NCI-H1048 (cell line): ENCODE measurements at regions not wholly inside any gene's neighbourhood (a gene's known extent, or its start where the extent isn't known, plus 50 kb on each side); places are given as distances from the start of the nearest gene placed in this dataset.
"Not testable (repeated sequence)": the region's sequence is repeated elsewhere in the genome, so short reads cannot be mapped to it uniquely, and the experiment has no call there.

Source experiments
- DNase-seq: peaks from one replicate; lab custom pipeline; 2025; lab: John Stamatoyannopoulos, UW

- DNase-seq = no peak
These were observed 584.7 kb upstream of the SLC35B3 start for GRCh38 chr6:9020001-9020400.

DNA sequence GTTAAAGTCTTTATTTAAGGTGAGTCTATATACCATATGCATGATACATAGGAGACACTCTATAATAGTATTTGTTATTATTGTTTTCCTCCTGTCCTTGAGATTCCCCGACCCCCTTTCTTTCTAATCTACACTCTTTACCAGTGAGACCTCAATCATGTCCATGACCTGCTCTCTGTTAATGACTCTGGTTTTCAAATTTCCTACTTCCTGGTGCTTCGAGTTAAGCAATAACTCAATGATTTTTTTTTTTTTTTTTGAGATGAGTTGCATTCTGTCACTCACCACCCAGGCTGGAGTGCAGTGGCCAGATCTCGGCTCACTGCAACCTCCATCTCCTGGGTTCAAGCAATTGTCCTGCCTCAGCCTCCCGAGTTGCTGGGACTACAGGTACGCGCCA lies 574.6 kb upstream of the SLC35B3 start:
- no peak for DNase-seq

GRCh38 chr6:9007027-9007426 lies 571.7 kb upstream of the SLC35B3 start:
- DNase-seq = no peak

- no peak for DNase-seq
These were observed 567.5 kb upstream of the SLC35B3 start for GRCh38 chr6:9002833-9003232.

DNA sequence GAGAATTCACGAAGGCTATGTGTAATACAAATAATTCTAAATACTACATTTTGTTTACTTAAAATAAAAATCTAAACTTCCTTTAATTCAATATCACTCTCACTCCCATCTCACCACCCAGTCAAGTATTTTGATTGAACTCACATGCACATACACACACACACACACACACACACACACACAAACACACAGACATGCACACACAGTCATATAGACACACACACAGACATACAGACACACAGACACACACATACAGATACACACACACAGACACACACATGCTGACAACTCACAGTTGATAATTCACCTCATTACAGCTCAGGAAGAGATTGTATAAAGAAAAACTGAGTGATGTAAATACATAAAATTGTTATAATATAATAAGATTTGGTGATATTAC lies 559.8 kb upstream of the SLC35B3 start:
- no peak for DNase-seq

- no peak for DNase-seq
These were observed 557.8 kb upstream of the SLC35B3 start for GRCh38 chr6:8993111-8993510.

DNA sequence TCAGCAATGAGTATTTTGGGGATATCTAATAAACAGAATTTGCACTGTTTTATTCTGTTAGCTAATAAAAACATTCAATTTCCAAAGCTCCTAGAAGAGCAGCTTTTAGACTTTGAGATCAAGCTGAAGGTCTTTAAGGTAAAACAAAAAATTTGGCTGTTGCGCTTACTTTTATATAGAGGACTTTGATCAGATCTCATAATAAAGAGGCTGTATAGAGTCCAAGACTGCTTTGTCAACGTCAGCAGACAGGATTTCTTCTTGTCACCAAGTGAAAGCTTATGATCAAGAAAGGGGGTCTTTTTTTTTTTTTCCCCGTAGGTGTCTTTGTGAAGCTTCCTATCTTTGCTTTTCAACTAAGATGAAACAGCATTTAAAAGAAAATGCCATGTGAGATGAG lies 556.5 kb upstream of the SLC35B3 start:
- no peak for DNase-seq

GRCh38 chr6:8990075-8990474 lies 554.7 kb upstream of the SLC35B3 start:
- DNase-seq = no peak

DNA sequence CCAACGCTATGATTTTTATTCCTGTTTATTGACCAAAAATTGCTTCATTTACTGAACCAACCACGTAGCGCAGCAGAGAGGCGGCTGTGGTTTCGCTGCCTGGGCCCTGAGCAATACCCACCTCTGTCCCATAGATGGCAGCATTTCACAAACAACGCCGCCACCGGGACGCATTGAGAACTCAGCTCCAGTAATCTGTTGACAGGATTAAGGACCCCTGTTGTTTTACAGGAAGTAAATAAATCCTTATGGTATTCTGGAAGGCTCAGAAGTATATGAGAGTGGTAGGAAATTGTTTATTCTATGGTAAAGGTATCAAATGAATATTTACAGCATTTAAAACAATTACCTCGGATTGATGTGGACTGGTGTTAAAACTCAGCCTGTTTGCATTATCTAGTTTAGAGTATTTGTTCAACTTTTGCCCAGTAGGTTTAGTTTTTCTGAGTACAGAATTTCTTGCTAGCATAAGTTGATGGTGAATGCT lies 547.9 kb upstream of the SLC35B3 start:
- DNase-seq = no peak

GRCh38 chr6:8982668-8983067 lies 547.3 kb upstream of the SLC35B3 start:
- no peak for DNase-seq

GRCh38 chr6:8973395-8973794 lies 538.0 kb upstream of the SLC35B3 start:
- no peak for DNase-seq

DNA sequence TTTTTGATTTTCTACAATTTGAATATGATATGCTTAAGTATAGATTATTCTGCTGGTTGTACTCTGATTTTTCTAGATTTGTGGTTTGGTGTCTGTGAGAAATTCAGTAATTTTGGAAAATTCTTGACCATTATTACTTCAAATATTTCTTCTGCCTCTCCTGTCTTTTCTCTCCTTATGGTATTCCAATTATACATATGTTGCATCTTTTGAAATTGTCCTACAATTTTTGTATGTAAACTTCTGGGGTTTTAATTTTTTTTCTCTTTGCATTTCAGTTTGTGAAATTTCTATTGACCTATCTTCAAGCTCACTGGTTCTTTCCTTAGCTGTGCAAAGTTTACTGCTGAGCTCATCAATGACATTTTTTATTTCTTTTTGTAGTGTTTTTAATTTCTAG lies 534.4 kb upstream of the SLC35B3 start:
- DNase-seq = no peak

GRCh38 chr6:8958894-8959511 lies 523.7 kb upstream of the SLC35B3 start:
- no peak for DNase-seq

- no peak for DNase-seq
These were observed 518.0 kb upstream of the SLC35B3 start for GRCh38 chr6:8953310-8953709.

DNA sequence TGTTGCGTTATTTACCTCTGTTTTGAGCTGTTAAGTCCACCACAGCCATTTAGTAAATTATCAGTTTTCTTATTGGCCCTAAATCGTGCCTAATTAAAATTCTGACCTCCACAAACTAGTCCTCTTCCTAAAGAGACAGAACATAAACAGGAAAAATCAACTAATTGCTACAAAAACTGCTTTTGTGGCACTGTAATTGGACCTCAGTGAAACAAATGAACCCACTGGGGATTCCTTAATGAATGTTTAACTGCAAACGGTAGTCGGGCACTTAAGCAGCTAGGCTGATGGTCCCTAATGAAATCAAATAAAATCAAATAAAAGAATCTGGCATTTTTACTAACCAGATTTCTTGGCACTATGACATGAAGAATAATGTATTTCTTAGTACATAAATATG lies 513.4 kb upstream of the SLC35B3 start:
- no peak for DNase-seq

DNA sequence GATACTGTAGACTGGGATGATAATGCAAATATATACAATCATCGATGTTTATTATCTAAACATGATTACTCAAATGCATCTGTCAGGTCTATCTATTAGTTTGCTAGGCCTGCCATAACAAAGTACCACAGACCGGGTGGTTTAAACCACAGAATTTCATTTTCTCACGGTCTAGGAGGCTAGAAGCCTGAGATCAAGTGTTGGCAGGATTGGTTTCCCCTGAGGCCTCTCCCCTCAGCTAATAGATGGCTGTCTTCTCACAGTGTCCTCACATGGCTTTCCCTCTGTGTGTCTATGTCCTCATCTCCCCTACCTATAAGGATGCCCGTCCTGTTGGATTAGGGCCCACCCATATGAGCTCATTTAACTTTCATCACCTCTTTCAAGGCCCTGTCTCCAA lies 512.6 kb upstream of the SLC35B3 start:
- no peak for DNase-seq

- no peak for DNase-seq
These were observed 509.2 kb upstream of the SLC35B3 start for GRCh38 chr6:8944548-8944947.

DNA sequence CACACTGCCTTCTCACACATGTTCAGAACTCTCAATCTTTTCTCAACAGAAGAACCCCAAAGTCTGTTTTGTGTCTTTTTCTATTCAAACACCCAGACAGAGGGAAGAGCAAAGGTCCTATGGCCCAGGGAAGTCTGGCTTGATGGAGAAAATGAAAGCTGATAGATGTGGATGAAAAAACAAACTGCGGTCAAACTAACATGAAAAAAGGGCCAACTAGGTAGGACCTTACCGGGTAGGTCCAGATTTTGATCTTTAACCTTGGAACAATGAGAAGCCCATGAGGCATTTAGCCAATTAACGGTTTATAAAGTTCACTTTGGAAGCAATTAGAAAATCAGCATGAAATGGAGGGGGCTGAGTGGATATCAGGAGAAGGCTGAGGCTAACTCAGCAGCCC lies 507.7 kb upstream of the SLC35B3 start:
- no peak for DNase-seq

GRCh38 chr6:8941577-8941976 lies 506.2 kb upstream of the SLC35B3 start:
- DNase-seq = no peak

DNA sequence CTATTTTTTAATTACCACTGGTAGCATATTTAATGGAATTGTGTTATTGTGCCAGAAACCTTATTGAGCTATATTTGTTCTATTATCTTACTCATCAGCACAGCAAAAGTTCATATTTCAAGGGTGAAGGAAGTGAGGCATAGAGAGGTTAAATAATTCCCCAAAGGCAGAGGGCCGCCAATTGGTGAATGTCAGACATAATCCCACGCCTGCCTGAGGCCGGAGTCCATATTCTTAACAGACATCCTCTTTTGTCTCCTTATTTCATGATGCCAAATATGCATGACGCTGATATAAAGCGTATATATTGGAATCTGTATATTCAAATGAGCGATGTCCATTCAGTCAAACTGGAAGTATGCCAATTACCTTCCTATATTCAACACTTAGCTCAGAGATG lies 505.0 kb upstream of the SLC35B3 start:
- no peak for DNase-seq

- DNase-seq = no peak
These were observed 504.3 kb upstream of the SLC35B3 start for GRCh38 chr6:8939615-8940014.

DNA sequence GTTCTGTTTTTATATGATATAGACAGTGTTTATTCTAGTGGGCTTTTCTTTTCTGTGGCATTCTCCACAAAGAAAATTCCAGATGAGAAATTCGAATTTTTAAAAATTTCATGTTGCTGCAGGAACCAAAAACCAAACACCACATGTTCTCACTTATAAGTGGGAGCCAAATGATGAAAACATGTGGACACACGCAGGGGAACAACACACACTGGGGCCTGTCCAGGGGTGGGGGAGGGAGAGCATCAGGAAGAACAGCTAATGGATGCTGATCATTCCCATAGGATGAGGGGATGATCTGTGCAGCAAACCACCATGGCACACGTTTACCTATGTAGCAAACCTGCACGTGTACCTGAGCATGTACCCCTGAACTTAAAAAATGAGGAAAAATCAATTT lies 499.0 kb upstream of the SLC35B3 start:
- DNase-seq = no peak

GRCh38 chr6:8930009-8930408 lies 494.7 kb upstream of the SLC35B3 start:
- no peak for DNase-seq

- DNase-seq = not testable (repeated sequence)
These were observed 484.9 kb upstream of the SLC35B3 start for GRCh38 chr6:8920244-8920643.

DNA sequence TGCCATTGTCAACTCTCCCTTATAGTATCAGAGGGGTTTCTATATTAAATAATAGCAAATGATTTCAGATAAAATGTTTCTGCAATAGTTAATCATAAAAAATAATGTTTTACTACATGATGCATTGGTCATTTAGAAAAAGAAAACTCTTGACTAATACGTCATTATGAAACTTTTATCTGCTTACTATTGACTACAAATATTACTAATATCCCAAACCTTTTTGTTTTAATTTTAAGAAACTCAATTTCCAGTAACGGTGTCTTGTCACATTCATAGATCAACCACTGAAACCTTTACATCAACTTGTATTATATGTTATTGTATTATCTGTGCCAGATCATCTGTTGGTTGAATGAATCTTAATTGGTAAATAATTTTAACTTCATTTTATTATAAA lies 482.9 kb upstream of the SLC35B3 start:
- no peak for DNase-seq
